ENCODE measurements at regions not wholly inside any gene's neighbourhood (a gene's known extent, or its start where the extent isn't known, plus 50 kb on each side); places are given as distances from the start of the nearest gene placed in this dataset.

GRCh38 chr15:39438260-39438659, 142.6 kb upstream of the THBS1 start:
- DNase-seq = peak; percentile 35 to 49

- peak; percentile 39 to 69 for DNase-seq
Measured at GRCh38 chr15:39438799-39439592, 141.9 kb upstream of the THBS1 start.

- no peak for DNase-seq
Measured at GRCh38 chr15:39442898-39443297, 138.0 kb upstream of the THBS1 start.

- DNase-seq = no peak
Measured at GRCh38 chr15:39443659-39444219, 137.1 kb upstream of the THBS1 start.

- DNase-seq = no peak
Measured at GRCh38 chr15:39444735-39445470, 136.0 kb upstream of the THBS1 start.

GRCh38 chr15:39445931-39446330, 134.9 kb upstream of the THBS1 start:
- DNase-seq = no peak

- no peak for DNase-seq
Measured at GRCh38 chr15:39447346-39447745, 133.5 kb upstream of the THBS1 start.

- DNase-seq = no peak
Measured at GRCh38 chr15:39447881-39448280, 133.0 kb upstream of the THBS1 start.

GRCh38 chr15:39448409-39448808, 132.5 kb upstream of the THBS1 start:
- no peak for DNase-seq

- no peak for DNase-seq
Measured at GRCh38 chr15:39451121-39451688, 129.7 kb upstream of the THBS1 start.

- DNase-seq = no peak
Measured at GRCh38 chr15:39451871-39452270, 129.0 kb upstream of the THBS1 start.

- peak; percentile 78 to 84 for DNase-seq
Measured at GRCh38 chr15:39453620-39454019, 127.3 kb upstream of the THBS1 start.

- DNase-seq = peak; percentile 52 to 66
Measured at GRCh38 chr15:39454189-39454986, 126.5 kb upstream of the THBS1 start.

- DNase-seq = peak; percentile 78 to 79
Measured at GRCh38 chr15:39455471-39455991, 125.3 kb upstream of the THBS1 start.

- no peak for DNase-seq
Measured at GRCh38 chr15:39456159-39456558, 124.7 kb upstream of the THBS1 start.

- DNase-seq = no peak
Measured at GRCh38 chr15:39456582-39457330, 124.1 kb upstream of the THBS1 start.

GRCh38 chr15:39458131-39458530, 122.7 kb upstream of the THBS1 start:
- DNase-seq = no peak

- DNase-seq = no peak
Measured at GRCh38 chr15:39459548-39459947, 121.3 kb upstream of the THBS1 start.

GRCh38 chr15:39460748-39461147, 120.1 kb upstream of the THBS1 start:
- no peak for DNase-seq

GRCh38 chr15:39461536-39462130, 119.2 kb upstream of the THBS1 start:
- DNase-seq = no peak

GRCh38 chr15:39462691-39463090, 118.2 kb upstream of the THBS1 start:
- no peak for DNase-seq
